Activated T-helper 1 cell treated with anti-CD3 and anti-CD28 coated beads, Interleukin-2, amount 50 U/mL, for 16 hours (primary cell): ENCODE measurements at regions not wholly inside any gene's neighbourhood (a gene's known extent, or its start where the extent isn't known, plus 50 kb on each side); places are given as distances from the start of the nearest gene placed in this dataset.
"Not testable (repeated sequence)": the region's sequence is repeated elsewhere in the genome, so short reads cannot be mapped to it uniquely, and the experiment has no call there.

Source experiments
- DNase-seq, 2 donors: peaks; one replicate each; pipeline ENCODE4 v3.0.0-alpha.2; 2020; ENCODE audit warnings: low read depth in 1 of 2, low spot score in 1 of 2

GRCh38 chr22:22168941-22169867 lies 75.4 kb upstream of the VPREB1 start:
- no peak for DNase-seq

GRCh38 chr22:22168190-22168940 lies 76.2 kb upstream of the VPREB1 start:
- DNase-seq: no peak

- DNase-seq: no peak
Observed at GRCh38 chr22:22167791-22168189, 76.8 kb upstream of the VPREB1 start.

GRCh38 chr22:22166941-22167713 lies 77.5 kb upstream of the VPREB1 start:
- no peak for DNase-seq

- DNase-seq: no peak
Observed at GRCh38 chr22:22165936-22166710, 78.5 kb upstream of the VPREB1 start.

- DNase-seq: no peak
Observed at GRCh38 chr22:22164541-22165272, 79.9 kb upstream of the VPREB1 start.

GRCh38 chr22:22161924-22162851 lies 82.4 kb upstream of the VPREB1 start:
- no peak for DNase-seq

- DNase-seq: not testable (repeated sequence)
Observed at GRCh38 chr22:22160768-22161167, 83.8 kb upstream of the VPREB1 start.

GRCh38 chr22:22159384-22159783 lies 85.2 kb upstream of the VPREB1 start:
- DNase-seq: no peak

GRCh38 chr22:22158965-22159364 lies 85.6 kb upstream of the VPREB1 start:
- no peak for DNase-seq

- no peak for DNase-seq
Observed at GRCh38 chr22:22158207-22158816, 86.3 kb upstream of the VPREB1 start.

GRCh38 chr22:22157348-22157725 lies 87.2 kb upstream of the VPREB1 start:
- no peak for DNase-seq

- peak in 1 of 2 donors; percentile 28 for DNase-seq
Observed at GRCh38 chr22:22156716-22157347, 87.8 kb upstream of the VPREB1 start.

GRCh38 chr22:22156348-22156715 lies 88.3 kb upstream of the VPREB1 start:
- no peak for DNase-seq

- no peak for DNase-seq
Observed at GRCh38 chr22:22155607-22156006, 89.0 kb upstream of the VPREB1 start.

GRCh38 chr22:22155146-22155545 lies 89.4 kb upstream of the VPREB1 start:
- no peak for DNase-seq

GRCh38 chr22:22154040-22154439 lies 90.5 kb upstream of the VPREB1 start:
- no peak for DNase-seq

GRCh38 chr22:22151308-22151707 lies 93.3 kb upstream of the VPREB1 start:
- no peak for DNase-seq
